ENCODE measurements at regions not wholly inside any gene's neighbourhood (a gene's known extent, or its start where the extent isn't known, plus 50 kb on each side); places are given as distances from the start of the nearest gene placed in this dataset.

DNA sequence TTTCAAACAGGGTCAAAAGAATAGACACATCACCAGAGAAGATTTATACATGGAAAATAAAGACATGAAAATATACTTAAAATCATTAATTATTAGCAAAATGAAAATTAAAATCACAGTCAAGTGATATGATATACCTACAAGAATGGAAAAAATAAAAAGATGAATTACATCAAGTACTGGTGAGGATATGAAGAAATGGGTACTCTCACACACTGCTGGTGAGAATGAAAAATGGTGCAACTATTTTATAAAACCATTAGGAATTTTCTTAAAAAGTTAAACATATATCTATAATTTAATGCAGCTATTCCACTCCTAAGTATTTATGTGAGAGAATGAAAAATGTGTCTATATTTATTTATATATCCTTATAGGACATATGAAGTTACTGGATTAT, 136.3 kb upstream of the GRIK2 start:
- ATAC-seq: no peak
- Histone ChIP-seq H3K27ac (no peak overlapping the region), H3K4me1 (no peaks in the 10 kb centered on the region), H3K4me3 (no peak overlapping the region), H3K9me3 (peaks cover 0 to 7% (median 0%) of the 10 kb centered on the region in 4 donors), H3K27me3 (no peaks in the 10 kb centered on the region), H3K36me3 (no peaks in the 10 kb centered on the region)
- no peak for DNase-seq
- TF ChIP-seq POLR2A (IDR thresholded peaks at IDR 0.05): no peak
- TF ChIP-seq, protein P1, sequence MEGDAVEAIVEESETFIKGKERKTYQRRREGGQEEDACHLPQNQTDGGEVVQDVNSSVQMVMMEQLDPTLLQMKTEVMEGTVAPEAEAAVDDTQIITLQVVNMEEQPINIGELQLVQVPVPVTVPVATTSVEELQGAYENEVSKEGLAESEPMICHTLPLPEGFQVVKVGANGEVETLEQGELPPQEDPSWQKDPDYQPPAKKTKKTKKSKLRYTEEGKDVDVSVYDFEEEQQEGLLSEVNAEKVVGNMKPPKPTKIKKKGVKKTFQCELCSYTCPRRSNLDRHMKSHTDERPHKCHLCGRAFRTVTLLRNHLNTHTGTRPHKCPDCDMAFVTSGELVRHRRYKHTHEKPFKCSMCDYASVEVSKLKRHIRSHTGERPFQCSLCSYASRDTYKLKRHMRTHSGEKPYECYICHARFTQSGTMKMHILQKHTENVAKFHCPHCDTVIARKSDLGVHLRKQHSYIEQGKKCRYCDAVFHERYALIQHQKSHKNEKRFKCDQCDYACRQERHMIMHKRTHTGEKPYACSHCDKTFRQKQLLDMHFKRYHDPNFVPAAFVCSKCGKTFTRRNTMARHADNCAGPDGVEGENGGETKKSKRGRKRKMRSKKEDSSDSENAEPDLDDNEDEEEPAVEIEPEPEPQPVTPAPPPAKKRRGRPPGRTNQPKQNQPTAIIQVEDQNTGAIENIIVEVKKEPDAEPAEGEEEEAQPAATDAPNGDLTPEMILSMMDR (IDR thresholded peaks at IDR 0.05): no peak
- intact Hi-C loops (cut with DNase I): no loop called here

GRCh38 chr6:101259505-101259904, 134.0 kb upstream of the GRIK2 start:
- Histone ChIP-seq H3K9me3 (peaks cover 0 to 7% (median 0%) of the 10 kb centered on the region in 4 donors), H3K27me3 (no peaks in the 10 kb centered on the region), H3K27ac (no peak overlapping the region), H3K4me1 (no peaks in the 10 kb centered on the region), H3K36me3 (no peaks in the 10 kb centered on the region), H3K4me3 (no peak overlapping the region)
- no peak for TF ChIP-seq POLR2A (IDR thresholded peaks at IDR 0.05)
- TF ChIP-seq, protein P1 (IDR thresholded peaks at IDR 0.05): no peak
- no peak for ATAC-seq
- whole genome bisulfite sequencing (ENCODE audit: insufficient coverage, low coverage, low lambda C conversion rate, missing lambda C conversion rate): 77% methylated on average over 5 of the region's 5 CpGs
- intact Hi-C loops (cut with DNase I): no loop called here
- no peak for DNase-seq

- Histone ChIP-seq H3K27me3 (no peaks in the 10 kb centered on the region), H3K36me3 (no peaks in the 10 kb centered on the region), H3K27ac (no peak overlapping the region), H3K9me3 (no peaks in the 10 kb centered on the region), H3K4me1 (no peaks in the 10 kb centered on the region), H3K4me3 (no peak overlapping the region)
- TF ChIP-seq, protein P1 (IDR thresholded peaks at IDR 0.05): no peak
- no peak for TF ChIP-seq POLR2A (IDR thresholded peaks at IDR 0.05)
- no peak for DNase-seq
- no peak for ATAC-seq
- intact Hi-C loops (cut with DNase I): no loop called here
- 70% methylated on average over 3 of the region's 3 CpGs for WGBS (ENCODE audit: insufficient coverage, low coverage, low lambda C conversion rate, missing lambda C conversion rate)
These were observed 129.9 kb upstream of the GRIK2 start for GRCh38 chr6:101263596-101263995.

DNA sequence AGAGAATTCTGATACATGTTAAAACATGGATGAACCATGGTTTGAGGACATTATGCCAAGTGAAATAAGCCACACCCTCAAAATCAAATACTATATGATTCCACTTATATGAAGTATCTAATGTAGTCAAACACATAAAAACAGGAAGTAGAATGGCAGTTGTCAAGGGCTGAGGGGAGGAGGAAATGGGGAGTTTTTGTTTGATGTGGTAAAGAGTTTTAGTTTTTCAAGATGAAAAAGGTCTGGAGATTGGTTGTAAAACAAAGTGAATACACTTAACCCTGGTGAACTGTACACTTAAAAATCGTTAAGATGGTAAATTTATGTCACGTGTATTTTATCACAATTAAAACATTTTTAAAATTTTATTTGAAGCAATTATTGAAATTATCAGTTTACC, 127.4 kb upstream of the GRIK2 start:
- TF ChIP-seq, protein P1 (IDR thresholded peaks at IDR 0.05): no peak
- TF ChIP-seq POLR2A (IDR thresholded peaks at IDR 0.05): no peak
- 16% methylated on average over 2 of the region's 2 CpGs for WGBS (ENCODE audit: insufficient coverage, low coverage, low lambda C conversion rate, missing lambda C conversion rate)
- H3K36me3 ChIP-seq: no peaks in the 10 kb centered on the region
- H3K27me3 ChIP-seq: no peaks in the 10 kb centered on the region
- no peaks in the 10 kb centered on the region for H3K4me1 ChIP-seq
- H3K9me3 ChIP-seq: no peaks in the 10 kb centered on the region
- ATAC-seq (no peak), DNase-seq (no peak)
- intact Hi-C loops (cut with DNase I): no loop called here
- H3K4me3 ChIP-seq: no peak overlapping the region
- H3K27ac ChIP-seq: no peak overlapping the region

DNA sequence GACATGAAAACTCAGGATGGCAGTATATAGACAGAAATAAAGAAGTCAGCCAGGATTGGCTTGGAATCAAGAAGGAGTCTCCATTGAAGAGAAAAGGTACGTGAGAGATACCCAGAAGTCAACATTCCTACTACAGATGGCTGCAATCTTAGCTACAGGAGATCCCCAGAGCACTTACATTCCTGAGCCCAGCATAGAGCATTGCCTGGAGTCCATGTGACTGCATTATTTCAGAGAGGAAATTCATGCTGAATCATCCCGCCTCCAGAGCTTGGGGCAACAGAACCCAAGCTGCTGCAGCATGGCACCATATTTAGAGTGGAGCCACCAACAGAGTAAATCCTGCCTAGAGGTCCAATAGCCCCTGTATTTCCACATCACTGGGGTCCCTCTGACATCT, 125.0 kb upstream of the GRIK2 start:
- no peaks in the 10 kb centered on the region for H3K27me3 ChIP-seq
- no peak overlapping the region for H3K27ac ChIP-seq
- no peak for TF ChIP-seq POLR2A (IDR thresholded peaks at IDR 0.05)
- TF ChIP-seq, protein P1 (IDR thresholded peaks at IDR 0.05): no peak
- DNase-seq (no peak), ATAC-seq (no peak)
- 33% methylated on average over 1 of the region's 2 CpGs for WGBS (ENCODE audit: insufficient coverage, low coverage, low lambda C conversion rate, missing lambda C conversion rate)
- H3K9me3 ChIP-seq: no peaks in the 10 kb centered on the region
- no peaks in the 10 kb centered on the region for H3K36me3 ChIP-seq
- H3K4me3 ChIP-seq: no peak overlapping the region
- no peaks in the 10 kb centered on the region for H3K4me1 ChIP-seq
- intact Hi-C loops (cut with DNase I): no loop called here

All from right lobe of liver (tissue), 6 donors.